Adrenal gland (tissue), 5 donors: ENCODE measurements at regions not wholly inside any gene's neighbourhood (a gene's known extent, or its start where the extent isn't known, plus 50 kb on each side); places are given as distances from the start of the nearest gene placed in this dataset.

Experiments used
- CTCF ChIP-seq, 6 experiments: fragments of 450-650 bp in 4 of 6; fragments of 200-600 bp in 2 of 6; sonication (generic) in 1 of 6; IDR thresholded peaks; 1 replicate in 5 of 6; 2 replicates in 1 of 6; pipeline versions ENCODE4 v1.5.1 to v1.8.0; 2016 to 2021; ENCODE audit warnings: antibody characterized with exemption in 6 of 6, mild to moderate bottlenecking in 2 of 6, moderate library complexity in 1 of 6
- POLR2A ChIP-seq, 2 donors: fragments of 450-650 bp; IDR thresholded peaks; one replicate each; pipeline ENCODE4 v1.6.1; 2017; ENCODE audit warnings: antibody characterized with exemption in 2 of 2, mild to moderate bottlenecking in 2 of 2, moderate library complexity in 1 of 2
- donor health status: DM: no; HTN: no; CAD: no.

DNA sequence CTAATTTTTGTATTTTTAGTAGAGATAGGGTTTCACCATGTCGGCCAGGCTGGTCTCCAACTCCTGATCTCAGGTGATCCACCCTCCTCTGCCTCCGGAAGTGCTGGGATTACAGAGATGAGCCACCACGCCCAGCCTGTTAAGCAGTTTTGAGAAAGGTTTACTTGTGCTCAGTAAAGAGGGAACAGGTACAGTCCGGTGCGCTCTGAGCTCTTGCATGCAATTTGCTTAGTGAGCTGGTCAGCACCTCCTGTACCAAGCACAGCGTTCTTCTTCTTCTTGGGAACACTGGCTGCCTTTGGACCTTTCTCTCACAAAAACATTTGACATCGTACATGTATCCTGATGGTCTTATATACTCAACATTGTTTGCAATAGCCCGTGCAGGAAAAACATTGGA is 118.3 kb downstream of the AKR1D1 start:
- TF ChIP-seq CTCF (IDR thresholded peaks at IDR 0.05) (no peak), POLR2A (IDR thresholded peaks at IDR 0.05) (no peak)
